ENCODE measurements at regions not wholly inside any gene's neighbourhood (a gene's known extent, or its start where the extent isn't known, plus 50 kb on each side); places are given as distances from the start of the nearest gene placed in this dataset.
"Not testable (repeated sequence)": the region's sequence is repeated elsewhere in the genome, so short reads cannot be mapped to it uniquely, and the experiment has no call there.

DNA sequence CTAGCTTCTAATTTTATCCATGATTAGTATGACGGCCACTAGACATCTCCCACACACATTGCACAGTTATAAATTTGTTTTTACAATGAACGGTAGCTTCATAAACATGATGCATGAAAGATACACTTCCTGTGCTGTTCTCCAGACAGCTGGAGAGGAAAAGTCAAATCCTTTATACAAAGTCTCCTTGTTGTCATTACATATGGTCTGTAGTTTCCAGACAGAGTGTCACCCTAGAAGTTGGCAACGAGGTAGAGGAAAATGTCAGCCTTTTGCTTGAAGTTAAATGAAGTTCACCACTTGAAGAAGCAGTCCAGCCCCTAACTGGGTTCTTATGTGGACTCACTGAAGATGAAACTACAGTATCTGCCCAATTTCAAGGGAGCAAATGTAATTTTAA is 253.0 kb upstream of the P2RY1 start:
- DNase-seq (ENCODE audit: low spot score), result no peak

DNA sequence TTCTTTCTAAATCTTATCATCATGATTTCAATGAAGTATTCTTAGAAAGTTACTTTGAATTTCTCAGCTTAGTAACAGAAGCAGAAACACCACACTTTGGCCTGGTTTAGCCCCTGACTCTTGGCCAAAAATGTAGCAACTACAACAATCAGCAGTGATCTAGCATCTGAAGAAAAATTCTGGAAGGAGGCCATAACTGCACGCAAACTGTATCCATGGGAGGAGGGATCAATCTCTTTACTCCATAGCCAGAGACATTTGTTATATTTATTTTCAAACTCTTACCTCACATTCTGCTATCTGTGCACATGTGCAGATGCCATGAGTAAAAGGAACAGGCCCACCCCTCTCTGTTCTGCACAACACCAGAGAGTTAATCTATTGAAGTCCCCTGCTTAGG is 251.0 kb upstream of the P2RY1 start:
- no peak for DNase-seq (ENCODE audit: low spot score)

DNA sequence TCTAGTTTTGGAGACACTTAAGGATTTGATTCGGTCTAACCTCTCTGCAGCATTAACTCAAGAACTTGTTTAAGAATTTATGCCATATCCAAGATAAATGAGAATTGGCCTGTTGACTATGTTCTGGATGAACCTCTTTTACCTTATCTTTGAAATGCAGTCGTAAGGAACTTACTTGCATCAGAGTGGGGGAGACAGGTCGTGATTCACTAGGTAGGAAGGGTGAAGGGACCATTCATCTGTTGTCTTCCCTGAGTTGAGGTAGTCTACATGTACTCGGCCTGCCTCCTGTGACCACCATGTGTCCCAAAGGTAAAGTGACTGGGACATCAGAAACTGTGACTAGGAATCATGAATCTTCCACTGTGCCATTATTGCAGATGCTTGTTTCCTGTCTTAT is 248.0 kb upstream of the P2RY1 start:
- no peak for DNase-seq (ENCODE audit: low spot score)

DNA sequence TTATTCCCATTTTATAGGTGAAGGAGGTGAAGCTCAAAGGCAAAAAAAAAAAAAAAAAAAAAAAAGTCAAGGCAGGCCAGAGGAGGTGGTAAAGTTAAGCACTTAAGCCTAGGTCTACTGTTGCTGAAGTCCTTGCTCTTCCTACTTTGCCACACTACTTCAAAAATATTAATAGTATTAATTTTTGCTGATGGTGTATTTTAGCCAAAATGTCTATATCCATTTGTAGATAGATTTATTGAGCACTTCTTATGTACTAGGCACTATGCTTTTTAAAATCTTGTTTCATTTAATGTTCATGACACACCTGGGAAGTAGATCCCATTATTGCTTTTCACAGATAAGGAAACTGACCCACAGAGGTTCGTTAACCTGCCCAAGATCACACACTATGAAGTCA is 247.1 kb upstream of the P2RY1 start:
- DNase-seq (ENCODE audit: low spot score), result no peak

DNA sequence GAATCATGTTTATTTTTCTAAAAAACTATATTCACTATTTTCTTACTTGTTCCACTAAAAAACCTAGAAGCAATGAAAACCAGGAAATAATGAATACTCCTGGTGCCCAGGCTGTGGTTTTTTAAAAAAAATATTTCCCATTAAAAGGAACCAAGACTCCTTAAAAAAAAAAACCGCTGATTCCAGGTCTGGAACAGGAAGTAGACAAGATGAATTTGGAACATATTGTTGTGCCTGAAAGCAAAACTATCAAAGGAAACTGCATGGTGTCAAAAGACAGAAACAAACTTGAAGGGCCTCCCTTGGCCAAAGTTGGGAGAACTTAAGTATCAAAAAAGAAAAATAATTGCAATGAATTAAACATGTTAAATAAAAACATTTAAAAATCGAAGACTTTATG is 245.3 kb upstream of the P2RY1 start:
- no peak for DNase-seq (ENCODE audit: low spot score)

- no peak for DNase-seq (ENCODE audit: low spot score)
Measured at GRCh38 chr3:152591515-152591914, 243.4 kb upstream of the P2RY1 start.

- DNase-seq (ENCODE audit: low spot score), result no peak
Measured at GRCh38 chr3:152593242-152593641, 241.7 kb upstream of the P2RY1 start.

GRCh38 chr3:152595975-152596821 is 238.7 kb upstream of the P2RY1 start:
- peak; percentile 50 for DNase-seq (ENCODE audit: low spot score)

DNA sequence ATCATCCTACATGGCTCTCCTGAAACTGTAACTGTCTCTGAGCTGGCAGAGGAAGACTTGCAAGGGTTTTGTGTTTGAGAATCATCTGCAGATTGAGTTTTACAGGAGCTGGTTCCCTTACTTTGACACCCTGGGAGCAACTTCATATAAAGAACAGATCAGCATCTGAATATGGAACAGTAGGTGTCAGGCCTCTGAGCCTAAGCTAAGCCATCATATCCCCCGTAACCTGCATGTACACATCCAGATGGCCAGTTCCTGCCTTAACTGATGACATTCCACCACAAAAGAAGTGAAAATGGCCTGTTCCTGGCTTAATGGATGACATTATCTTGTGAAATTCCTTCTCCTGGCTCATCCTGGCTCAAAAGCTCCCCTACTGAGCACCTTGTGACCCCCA is 238.1 kb upstream of the P2RY1 start:
- DNase-seq (ENCODE audit: low spot score), result not testable (repeated sequence)

GRCh38 chr3:152606146-152606545 is 228.8 kb upstream of the P2RY1 start:
- no peak for DNase-seq (ENCODE audit: low spot score)

DNA sequence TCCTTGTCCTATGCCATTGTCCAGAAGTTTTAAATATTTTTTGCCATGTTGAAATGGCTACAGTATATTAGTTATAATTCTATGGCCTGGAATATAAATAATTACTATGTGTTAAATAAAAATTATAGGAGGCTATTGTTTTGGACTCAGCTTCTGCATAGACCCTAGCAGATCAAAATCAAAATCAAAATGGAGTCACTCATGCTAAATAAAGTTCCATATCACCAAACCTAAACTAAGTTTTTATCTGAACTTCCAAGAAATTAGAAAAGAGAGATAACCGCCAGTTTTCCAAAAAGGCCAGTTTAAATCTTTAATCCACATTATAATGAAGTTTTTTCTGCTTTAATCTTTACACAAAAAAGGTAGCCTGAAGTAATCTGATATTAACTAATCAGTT is 227.8 kb upstream of the P2RY1 start:
- DNase-seq (ENCODE audit: low spot score), result no peak

DNA sequence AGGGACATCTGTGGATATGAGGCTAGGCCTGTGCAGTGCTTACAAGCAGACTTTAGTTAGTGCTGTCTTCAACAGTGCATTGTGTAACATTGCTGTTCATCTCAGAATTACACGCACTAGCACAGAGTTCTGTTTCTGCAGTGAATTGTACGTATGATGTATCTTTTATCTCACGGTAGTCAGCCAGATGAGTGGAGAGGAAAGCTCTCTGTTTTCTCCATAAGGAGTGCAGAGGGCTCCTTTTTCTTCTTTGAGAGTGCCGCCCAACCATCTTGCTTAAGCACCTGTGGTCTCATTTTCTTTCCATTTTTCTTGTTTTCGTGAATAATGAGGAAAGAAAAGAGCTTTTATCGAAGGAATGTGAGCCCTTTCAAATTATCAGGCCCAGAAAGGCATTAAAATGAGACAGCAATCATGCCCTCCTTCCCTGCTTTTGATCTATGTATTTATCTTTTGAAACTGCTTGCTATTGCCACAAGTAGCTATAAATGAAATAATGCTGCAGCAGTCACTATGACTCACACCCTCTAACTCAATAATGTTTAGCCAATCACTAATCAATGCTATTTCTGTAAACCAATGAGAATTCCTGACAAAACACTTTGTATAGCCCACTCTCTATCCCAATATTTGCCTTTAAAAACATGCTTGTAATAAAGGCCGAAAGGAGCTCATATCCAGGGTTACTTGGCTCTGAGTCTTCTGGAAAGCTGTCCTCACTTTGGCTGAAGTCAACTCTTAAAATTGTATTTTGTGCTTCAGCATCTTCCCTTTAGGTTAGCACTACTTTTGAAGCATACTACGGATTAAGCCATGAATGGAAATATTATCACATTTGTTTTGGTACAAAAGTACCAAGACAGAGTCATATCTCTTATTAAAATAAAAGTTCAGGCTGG is 226.0 kb upstream of the P2RY1 start:
- no peak for DNase-seq (ENCODE audit: low spot score)

DNA sequence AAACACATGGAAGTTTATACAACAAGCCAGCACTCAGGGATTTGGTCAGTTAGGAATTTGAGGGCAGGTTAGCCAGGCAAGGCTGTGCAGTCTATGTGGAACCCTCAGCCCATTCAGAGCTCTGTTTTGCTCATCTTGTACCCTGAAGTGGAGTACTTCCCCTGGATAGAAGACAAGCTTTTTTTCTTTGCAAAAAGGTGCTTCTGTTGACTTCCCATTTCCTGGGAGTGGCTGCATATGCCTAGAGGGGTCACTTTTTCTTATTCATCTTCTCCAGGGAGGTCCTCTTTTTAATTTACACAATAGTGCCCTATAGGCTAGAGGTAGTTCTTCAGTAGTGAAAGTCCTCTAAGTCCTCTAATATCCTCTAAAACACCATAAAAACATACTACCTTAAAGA is 225.0 kb upstream of the P2RY1 start:
- DNase-seq (ENCODE audit: low spot score), result no peak

- DNase-seq (ENCODE audit: low spot score), result no peak
Measured at GRCh38 chr3:152610622-152611021, 224.3 kb upstream of the P2RY1 start.

DNA sequence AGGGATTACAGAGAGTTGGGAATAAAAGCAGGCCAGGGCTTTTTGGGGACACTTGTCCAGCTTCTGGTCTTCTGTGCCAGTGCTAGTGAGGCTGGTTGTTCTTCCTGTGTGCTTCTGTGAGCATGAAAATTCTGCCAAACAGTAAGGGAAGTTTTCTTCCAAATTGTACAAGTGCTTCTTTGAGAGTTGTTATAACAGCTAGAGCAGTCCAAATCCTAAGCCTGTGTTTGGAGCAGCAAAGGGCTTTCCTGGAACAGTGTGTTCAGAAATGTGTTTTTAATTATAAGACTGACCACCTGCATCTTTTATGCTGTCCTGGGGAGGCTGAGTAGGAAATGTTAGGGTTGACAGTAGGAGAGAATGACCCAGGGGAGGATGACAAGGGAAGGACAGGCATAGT is 223.0 kb upstream of the P2RY1 start:
- no peak for DNase-seq (ENCODE audit: low spot score)

DNA sequence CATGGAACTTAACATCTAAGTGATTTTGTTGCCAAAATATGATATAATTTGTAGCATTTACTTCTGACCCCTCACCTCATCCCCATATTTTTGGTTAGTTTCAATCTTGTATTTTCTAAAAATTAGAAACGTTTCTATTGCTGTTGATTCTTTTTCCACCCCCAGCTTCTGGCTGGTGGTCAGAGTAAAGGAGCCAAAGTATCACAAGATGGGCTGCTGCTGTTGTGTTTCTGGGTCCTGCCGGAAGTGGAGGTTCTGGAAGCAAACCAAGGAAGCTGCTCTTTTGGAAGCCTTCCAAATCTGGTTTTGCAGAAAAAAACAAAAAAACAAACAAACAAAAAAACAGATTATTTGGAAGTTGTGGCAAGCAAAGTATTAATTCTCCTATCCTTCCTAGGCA is 221.1 kb upstream of the P2RY1 start:
- DNase-seq (ENCODE audit: low spot score), result no peak

- no peak for DNase-seq (ENCODE audit: low spot score)
Measured at GRCh38 chr3:152615681-152616080, 219.2 kb upstream of the P2RY1 start.

GRCh38 chr3:152617609-152618008 is 217.3 kb upstream of the P2RY1 start:
- DNase-seq (ENCODE audit: low spot score), result no peak

DNA sequence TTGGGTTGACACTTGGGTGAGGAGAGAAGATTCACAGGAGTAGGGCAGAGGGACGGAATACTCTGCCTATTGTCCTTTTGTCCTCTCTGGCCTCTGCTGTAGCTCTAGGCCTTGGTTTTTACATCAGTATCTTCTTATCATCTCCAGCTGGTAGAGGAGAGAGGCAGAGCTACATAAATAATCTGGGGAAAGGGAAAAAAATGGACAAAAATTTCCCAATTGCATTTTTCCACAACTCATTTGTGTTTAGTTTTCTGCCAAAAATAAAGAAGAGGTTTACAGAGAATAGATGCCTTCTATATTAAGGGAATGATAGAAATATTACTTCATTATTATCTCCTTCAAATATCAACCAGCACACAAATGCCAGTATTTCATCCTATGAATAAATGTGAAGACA is 216.4 kb upstream of the P2RY1 start:
- no peak for DNase-seq (ENCODE audit: low spot score)

- no peak for DNase-seq (ENCODE audit: low spot score)
Measured at GRCh38 chr3:152619691-152620090, 215.2 kb upstream of the P2RY1 start.

DNA sequence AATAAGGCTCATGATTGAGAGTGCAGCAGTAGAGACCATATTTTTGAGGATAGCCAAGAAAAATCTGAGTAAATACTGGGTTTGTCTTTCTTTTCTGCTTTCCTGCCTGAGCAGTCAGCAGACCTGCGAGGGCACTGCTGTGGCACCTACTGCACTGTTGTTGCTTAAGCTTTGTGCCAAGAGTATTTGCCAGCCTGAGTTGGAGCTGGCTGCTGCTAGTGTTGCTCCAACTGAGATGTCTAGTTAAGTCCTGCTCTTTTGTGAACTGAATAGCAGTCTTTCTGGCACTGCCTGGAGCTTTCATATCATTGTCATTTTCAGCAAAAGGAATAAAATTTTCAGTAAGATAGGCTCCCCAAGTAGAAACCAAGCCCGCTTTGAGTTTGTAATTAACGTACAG is 214.5 kb upstream of the P2RY1 start:
- no peak for DNase-seq (ENCODE audit: low spot score)

GRCh38 chr3:152621006-152621868 is 213.7 kb upstream of the P2RY1 start:
- DNase-seq (ENCODE audit: low spot score), result no peak
